ENCODE measurements at regions not wholly inside any gene's neighbourhood (a gene's known extent, or its start where the extent isn't known, plus 50 kb on each side); places are given as distances from the start of the nearest gene placed in this dataset.

DNA sequence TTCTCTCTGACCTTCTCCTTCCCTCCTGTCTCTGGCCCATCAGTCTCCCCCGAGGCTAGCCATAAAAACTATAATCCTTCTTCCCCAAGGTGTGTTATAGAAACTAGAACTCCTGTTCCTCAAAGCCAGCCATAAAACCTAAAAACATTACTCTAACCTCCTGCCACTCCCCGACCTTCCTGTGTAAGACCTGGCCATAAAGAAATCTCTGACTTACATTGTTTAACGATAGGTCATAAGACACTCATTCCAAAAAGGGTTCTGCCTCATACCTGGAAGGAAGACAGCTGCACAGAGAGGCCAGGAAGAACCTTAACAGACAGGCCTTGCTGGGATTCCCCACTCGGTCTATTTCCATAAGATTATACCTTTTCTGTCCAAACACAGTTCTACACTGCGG lies 70.9 kb upstream of the EEA1 start:
- TF ChIP-seq, protein P1, sequence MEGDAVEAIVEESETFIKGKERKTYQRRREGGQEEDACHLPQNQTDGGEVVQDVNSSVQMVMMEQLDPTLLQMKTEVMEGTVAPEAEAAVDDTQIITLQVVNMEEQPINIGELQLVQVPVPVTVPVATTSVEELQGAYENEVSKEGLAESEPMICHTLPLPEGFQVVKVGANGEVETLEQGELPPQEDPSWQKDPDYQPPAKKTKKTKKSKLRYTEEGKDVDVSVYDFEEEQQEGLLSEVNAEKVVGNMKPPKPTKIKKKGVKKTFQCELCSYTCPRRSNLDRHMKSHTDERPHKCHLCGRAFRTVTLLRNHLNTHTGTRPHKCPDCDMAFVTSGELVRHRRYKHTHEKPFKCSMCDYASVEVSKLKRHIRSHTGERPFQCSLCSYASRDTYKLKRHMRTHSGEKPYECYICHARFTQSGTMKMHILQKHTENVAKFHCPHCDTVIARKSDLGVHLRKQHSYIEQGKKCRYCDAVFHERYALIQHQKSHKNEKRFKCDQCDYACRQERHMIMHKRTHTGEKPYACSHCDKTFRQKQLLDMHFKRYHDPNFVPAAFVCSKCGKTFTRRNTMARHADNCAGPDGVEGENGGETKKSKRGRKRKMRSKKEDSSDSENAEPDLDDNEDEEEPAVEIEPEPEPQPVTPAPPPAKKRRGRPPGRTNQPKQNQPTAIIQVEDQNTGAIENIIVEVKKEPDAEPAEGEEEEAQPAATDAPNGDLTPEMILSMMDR (IDR thresholded peaks at IDR 0.05) = no peak
- no peak for TF ChIP-seq POLR2AphosphoS5 (IDR thresholded peaks at IDR 0.05)

Data from esophagus muscularis mucosa (tissue), 3 donors.